K562 (cell line): ENCODE measurements at regions not wholly inside any gene's neighbourhood (a gene's known extent, or its start where the extent isn't known, plus 50 kb on each side); places are given as distances from the start of the nearest gene placed in this dataset.
A peak's percentile ranks its signal among the peaks of the same experiment; 100 is the strongest.

Experiments used
- C11orf30 ChIP-seq: fragments of 450-650 bp; IDR thresholded peaks from 2 replicates; pipeline ENCODE4 v1.6.1; 2016; ENCODE audit warnings: low read depth, mild to moderate bottlenecking
- HDAC1 ChIP-seq, 2 experiments: fragments of 450-650 bp; IDR thresholded peaks; 2 replicates each; pipeline ENCODE4 v1.6.1; 2016 to 2017; ENCODE audit warnings: inconsistent platforms in 1 of 2, mild to moderate bottlenecking in 1 of 2, moderate library complexity in 1 of 2
- HDAC6 ChIP-seq: IDR thresholded peaks from 2 replicates; pipeline ENCODE4 v1.6.1; 2012; ENCODE audit warnings: low read depth, mild to moderate bottlenecking, control low read depth, inconsistent platforms, low read length, moderate library complexity
- HNRNPUL1 ChIP-seq: fragments of 200-400 bp; formaldehyde crosslinking; IDR thresholded peaks from 2 replicates; pipeline ENCODE4 v1.6.1; 2017; ENCODE audit warnings: low read length
- MYNN ChIP-seq, 2 experiments: sonication (generic); formaldehyde crosslinking in 1 of 2; IDR thresholded peaks; 2 replicates each; pipeline versions ENCODE4 v1.5.0 to v1.6.1; 2016 to 2020; ENCODE audit warnings: antibody characterized with exemption in 1 of 2, missing genetic modification reagents in 1 of 2
- PBX2 ChIP-seq, 2 experiments: IDR thresholded peaks in 1 of 2; conservative IDR thresholded peaks in 1 of 2; 2 replicates each; pipeline ENCODE4 v1.6.1; 2016; ENCODE audit warnings: low read depth in 2 of 2, mild to moderate bottlenecking in 1 of 2, missing compliant biosample characterization in 1 of 2, missing genetic modification characterization in 1 of 2, moderate library complexity in 1 of 2
- SMARCA4 ChIP-seq: fragments of 450-650 bp; IDR thresholded peaks from 2 replicates; pipeline ENCODE4 v1.6.1; 2016
- THRB ChIP-seq: fragments of 450-650 bp; formaldehyde crosslinking; conservative IDR thresholded peaks from 2 replicates; pipeline ENCODE4 v1.4.0; 2022; ENCODE audit warnings: mild to moderate bottlenecking, missing genetic modification characterization
- U2AF2 ChIP-seq: fragments of 200-400 bp; formaldehyde crosslinking; optimal IDR thresholded peaks from 2 replicates; pipeline ENCODE3; 2017; ENCODE audit warnings: low read depth, mild to moderate bottlenecking, low read length
- YBX1 ChIP-seq: fragments of 450-650 bp; IDR thresholded peaks from 2 replicates; pipeline ENCODE4 v1.7.1; 2016; ENCODE audit warnings: mild to moderate bottlenecking
- ZBTB26 ChIP-seq: fragments of 450-650 bp; formaldehyde crosslinking; IDR thresholded peaks from 2 replicates; pipeline ENCODE4 v1.4.0; 2022; ENCODE audit warnings: missing genetic modification characterization
- ZFX ChIP-seq: sonication (generic); formaldehyde crosslinking; IDR thresholded peaks from 2 replicates; pipeline ENCODE4 v1.8.0; 2022; ENCODE audit warnings: mild to moderate bottlenecking, missing genetic modification reagents, moderate library complexity
- ZNF232 ChIP-seq: sonication (generic); formaldehyde crosslinking; IDR thresholded peaks from 2 replicates; pipeline ENCODE4 v1.8.0; 2022; ENCODE audit warnings: mild to moderate bottlenecking, missing genetic modification reagents
- ZNF282 ChIP-seq: sonication (generic); formaldehyde crosslinking; IDR thresholded peaks from 2 replicates; pipeline ENCODE4 v1.8.1; 2023; ENCODE audit warnings: missing genetic modification reagents
- ZNF764 ChIP-seq: fragments of 250-450 bp; sonication (Bioruptor Pico); IDR thresholded peaks from 2 replicates; pipeline ENCODE4 v1.4.0; 2020; ENCODE audit warnings: low read depth, mild to moderate bottlenecking, moderate library complexity
- TF ChIP-seq, protein P1 (sequence below): IDR thresholded peaks from 2 replicates; pipeline ENCODE4 v1.6.1; 2016; ENCODE audit warnings: missing genetic modification characterization, missing compliant biosample characterization
- TF ChIP-seq, protein P2 (sequence below): sonication (generic); formaldehyde crosslinking; IDR thresholded peaks from 2 replicates; pipeline ENCODE4 v1.8.0; 2022; ENCODE audit warnings: mild to moderate bottlenecking, missing genetic modification reagents
- TF ChIP-seq, protein P3 (sequence below): sonication (generic); formaldehyde crosslinking; IDR thresholded peaks from 2 replicates; pipeline ENCODE4 v1.8.1; 2023; ENCODE audit warnings: mild to moderate bottlenecking, missing genetic modification reagents

GRCh38 chr6:148199584-148199983 is 143.1 kb upstream of the SASH1 start (continued):
- TF ChIP-seq, protein P1, sequence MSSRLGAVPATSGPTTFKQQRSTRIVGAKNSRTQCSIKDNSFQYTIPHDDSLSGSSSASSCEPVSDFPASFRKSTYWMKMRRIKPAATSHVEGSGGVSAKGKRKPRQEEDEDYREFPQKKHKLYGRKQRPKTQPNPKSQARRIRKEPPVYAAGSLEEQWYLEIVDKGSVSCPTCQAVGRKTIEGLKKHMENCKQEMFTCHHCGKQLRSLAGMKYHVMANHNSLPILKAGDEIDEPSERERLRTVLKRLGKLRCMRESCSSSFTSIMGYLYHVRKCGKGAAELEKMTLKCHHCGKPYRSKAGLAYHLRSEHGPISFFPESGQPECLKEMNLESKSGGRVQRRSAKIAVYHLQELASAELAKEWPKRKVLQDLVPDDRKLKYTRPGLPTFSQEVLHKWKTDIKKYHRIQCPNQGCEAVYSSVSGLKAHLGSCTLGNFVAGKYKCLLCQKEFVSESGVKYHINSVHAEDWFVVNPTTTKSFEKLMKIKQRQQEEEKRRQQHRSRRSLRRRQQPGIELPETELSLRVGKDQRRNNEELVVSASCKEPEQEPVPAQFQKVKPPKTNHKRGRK (tag), result peak; percentile 93
- TF ChIP-seq HNRNPUL1 (no peak), HDAC6 (no peak), ZBTB26 (CRISPR knock-in tag) (0 out of 2 replicates have a peak, but pooled peaks have one; percentile 39), HDAC1 (IDR thresholded peaks at IDR 0.05) (0 out of 4 replicates have a peak, but pooled peaks of 1 of the 2 experiments have one; percentile 25), ZFX (CRISPR knock-in tag) (no peak), MYNN (IDR thresholded peaks at IDR 0.05) (no peak), MYNN (CRISPR knock-in tag; IDR thresholded peaks at IDR 0.05) (no peak), ZNF764 (CRISPR knock-in tag) (no peak), U2AF2 (no peak), ZNF282 (no peak), ZNF232 (CRISPR knock-in tag) (no peak), SMARCA4 (no peak), THRB (CRISPR knock-in tag) (peak; percentile 70; the same call in 1 of the 2 replicates), YBX1 (0 out of 2 replicates have a peak, but pooled peaks have one; percentile 20), C11orf30 (no peak), PBX2 (CRISPR knock-in tag; IDR thresholded peaks at IDR 0.05; ENCODE audit: low read depth) (no peak), PBX2 (tag; conservative IDR thresholded peaks at IDR 0.05; ENCODE audit: low read depth) (no peak)
- TF ChIP-seq, protein P2, sequence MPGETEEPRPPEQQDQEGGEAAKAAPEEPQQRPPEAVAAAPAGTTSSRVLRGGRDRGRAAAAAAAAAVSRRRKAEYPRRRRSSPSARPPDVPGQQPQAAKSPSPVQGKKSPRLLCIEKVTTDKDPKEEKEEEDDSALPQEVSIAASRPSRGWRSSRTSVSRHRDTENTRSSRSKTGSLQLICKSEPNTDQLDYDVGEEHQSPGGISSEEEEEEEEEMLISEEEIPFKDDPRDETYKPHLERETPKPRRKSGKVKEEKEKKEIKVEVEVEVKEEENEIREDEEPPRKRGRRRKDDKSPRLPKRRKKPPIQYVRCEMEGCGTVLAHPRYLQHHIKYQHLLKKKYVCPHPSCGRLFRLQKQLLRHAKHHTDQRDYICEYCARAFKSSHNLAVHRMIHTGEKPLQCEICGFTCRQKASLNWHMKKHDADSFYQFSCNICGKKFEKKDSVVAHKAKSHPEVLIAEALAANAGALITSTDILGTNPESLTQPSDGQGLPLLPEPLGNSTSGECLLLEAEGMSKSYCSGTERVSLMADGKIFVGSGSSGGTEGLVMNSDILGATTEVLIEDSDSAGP (CRISPR knock-in tag), result no peak
- TF ChIP-seq, protein P3, sequence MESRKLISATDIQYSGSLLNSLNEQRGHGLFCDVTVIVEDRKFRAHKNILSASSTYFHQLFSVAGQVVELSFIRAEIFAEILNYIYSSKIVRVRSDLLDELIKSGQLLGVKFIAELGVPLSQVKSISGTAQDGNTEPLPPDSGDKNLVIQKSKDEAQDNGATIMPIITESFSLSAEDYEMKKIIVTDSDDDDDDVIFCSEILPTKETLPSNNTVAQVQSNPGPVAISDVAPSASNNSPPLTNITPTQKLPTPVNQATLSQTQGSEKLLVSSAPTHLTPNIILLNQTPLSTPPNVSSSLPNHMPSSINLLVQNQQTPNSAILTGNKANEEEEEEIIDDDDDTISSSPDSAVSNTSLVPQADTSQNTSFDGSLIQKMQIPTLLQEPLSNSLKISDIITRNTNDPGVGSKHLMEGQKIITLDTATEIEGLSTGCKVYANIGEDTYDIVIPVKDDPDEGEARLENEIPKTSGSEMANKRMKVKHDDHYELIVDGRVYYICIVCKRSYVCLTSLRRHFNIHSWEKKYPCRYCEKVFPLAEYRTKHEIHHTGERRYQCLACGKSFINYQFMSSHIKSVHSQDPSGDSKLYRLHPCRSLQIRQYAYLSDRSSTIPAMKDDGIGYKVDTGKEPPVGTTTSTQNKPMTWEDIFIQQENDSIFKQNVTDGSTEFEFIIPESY (CRISPR knock-in tag), result no peak
